ENCODE measurements at regions not wholly inside any gene's neighbourhood (a gene's known extent, or its start where the extent isn't known, plus 50 kb on each side); places are given as distances from the start of the nearest gene placed in this dataset.

DNA sequence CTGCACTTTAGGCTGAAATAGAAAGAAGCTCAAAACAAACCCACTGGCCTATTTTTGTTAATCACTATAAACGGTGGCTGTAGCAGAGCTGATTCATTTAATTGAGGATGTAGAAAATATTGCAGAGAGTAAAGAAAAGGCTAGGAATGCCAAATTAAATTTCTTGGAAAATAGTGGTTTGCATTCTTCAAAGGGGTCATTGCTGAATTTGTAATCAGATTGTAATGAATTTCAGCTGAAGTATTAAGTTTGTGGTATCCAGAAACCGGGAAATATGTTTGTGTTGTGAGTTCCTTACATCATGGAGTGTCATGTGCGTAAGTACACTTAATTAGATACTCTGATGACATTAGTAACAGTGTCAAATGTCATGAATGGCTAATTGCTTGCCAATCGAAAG lies 203.0 kb downstream of the SAMD5 start:
- TF ChIP-seq, protein P1, sequence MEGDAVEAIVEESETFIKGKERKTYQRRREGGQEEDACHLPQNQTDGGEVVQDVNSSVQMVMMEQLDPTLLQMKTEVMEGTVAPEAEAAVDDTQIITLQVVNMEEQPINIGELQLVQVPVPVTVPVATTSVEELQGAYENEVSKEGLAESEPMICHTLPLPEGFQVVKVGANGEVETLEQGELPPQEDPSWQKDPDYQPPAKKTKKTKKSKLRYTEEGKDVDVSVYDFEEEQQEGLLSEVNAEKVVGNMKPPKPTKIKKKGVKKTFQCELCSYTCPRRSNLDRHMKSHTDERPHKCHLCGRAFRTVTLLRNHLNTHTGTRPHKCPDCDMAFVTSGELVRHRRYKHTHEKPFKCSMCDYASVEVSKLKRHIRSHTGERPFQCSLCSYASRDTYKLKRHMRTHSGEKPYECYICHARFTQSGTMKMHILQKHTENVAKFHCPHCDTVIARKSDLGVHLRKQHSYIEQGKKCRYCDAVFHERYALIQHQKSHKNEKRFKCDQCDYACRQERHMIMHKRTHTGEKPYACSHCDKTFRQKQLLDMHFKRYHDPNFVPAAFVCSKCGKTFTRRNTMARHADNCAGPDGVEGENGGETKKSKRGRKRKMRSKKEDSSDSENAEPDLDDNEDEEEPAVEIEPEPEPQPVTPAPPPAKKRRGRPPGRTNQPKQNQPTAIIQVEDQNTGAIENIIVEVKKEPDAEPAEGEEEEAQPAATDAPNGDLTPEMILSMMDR (conservative IDR thresholded peaks at IDR 0.05 in 1 of 2, IDR thresholded peaks at IDR 0.05 in 1 of 2; ENCODE audit: extremely low read depth in 1 of 2, insufficient read depth in 1 of 2, low read depth in 1 of 2, low read length in 2 of 2): no peak
- no peak for TF ChIP-seq EZH2 (IDR thresholded peaks at IDR 0.05; ENCODE audit: borderline replicate concordance, low read length)

All from mammary epithelial cell (primary cell).